Prostate gland (tissue), 2 donors: ENCODE measurements at regions not wholly inside any gene's neighbourhood (a gene's known extent, or its start where the extent isn't known, plus 50 kb on each side); places are given as distances from the start of the nearest gene placed in this dataset.

Experiments used
- CTCF ChIP-seq, 4 experiments: fragments of 200-600 bp in 2 of 4; fragments of 450-650 bp in 2 of 4; sonication (generic) in 2 of 4; IDR thresholded peaks; 1 replicate in 3 of 4; 2 replicates in 1 of 4; pipeline ENCODE4 v1.5.1; 2016 to 2019; ENCODE audit warnings: antibody characterized with exemption in 4 of 4, mild to moderate bottlenecking in 2 of 4, moderate library complexity in 2 of 4
- POLR2A ChIP-seq: fragments of 450-650 bp; IDR thresholded peaks from one replicate; pipeline ENCODE4 v1.6.1; 2016; ENCODE audit warnings: antibody characterized with exemption, mild to moderate bottlenecking

GRCh38 chr1:200272481-200273068 lies 137.3 kb downstream of the ZNF281 start:
- TF ChIP-seq POLR2A (no peak), CTCF (IDR thresholded peaks at IDR 0.05) (no peak)
